ENCODE measurements at regions not wholly inside any gene's neighbourhood (a gene's known extent, or its start where the extent isn't known, plus 50 kb on each side); places are given as distances from the start of the nearest gene placed in this dataset.

DNA sequence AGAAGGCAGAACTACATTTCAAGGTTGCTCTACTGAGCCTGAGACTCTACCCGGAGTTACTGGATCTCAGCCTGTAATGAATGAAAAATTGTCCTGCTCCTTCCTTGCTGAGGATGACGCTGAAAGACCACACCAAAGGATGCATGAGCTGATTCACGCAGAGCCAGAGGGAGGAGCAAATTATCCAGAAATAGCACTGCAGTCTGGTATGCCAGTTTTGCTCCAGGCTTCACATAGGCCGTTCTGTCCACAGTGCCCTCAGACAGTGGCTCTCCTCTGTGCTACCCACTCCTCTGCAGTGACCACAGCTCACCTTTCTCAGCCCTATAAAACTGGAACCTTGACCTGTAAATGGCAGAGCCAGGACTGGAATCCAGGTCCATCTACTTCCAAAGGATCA lies 79.3 kb upstream of the GALNT18 start:
- TF ChIP-seq POLR2AphosphoS5 (IDR thresholded peaks at IDR 0.05) (no peak), POLR2A (IDR thresholded peaks at IDR 0.05) (no peak)
- TF ChIP-seq, protein P1, sequence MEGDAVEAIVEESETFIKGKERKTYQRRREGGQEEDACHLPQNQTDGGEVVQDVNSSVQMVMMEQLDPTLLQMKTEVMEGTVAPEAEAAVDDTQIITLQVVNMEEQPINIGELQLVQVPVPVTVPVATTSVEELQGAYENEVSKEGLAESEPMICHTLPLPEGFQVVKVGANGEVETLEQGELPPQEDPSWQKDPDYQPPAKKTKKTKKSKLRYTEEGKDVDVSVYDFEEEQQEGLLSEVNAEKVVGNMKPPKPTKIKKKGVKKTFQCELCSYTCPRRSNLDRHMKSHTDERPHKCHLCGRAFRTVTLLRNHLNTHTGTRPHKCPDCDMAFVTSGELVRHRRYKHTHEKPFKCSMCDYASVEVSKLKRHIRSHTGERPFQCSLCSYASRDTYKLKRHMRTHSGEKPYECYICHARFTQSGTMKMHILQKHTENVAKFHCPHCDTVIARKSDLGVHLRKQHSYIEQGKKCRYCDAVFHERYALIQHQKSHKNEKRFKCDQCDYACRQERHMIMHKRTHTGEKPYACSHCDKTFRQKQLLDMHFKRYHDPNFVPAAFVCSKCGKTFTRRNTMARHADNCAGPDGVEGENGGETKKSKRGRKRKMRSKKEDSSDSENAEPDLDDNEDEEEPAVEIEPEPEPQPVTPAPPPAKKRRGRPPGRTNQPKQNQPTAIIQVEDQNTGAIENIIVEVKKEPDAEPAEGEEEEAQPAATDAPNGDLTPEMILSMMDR (IDR thresholded peaks at IDR 0.05): no peak
- Histone ChIP-seq H3K9me3 (no peaks in the 10 kb centered on the region), H3K27ac (no peak overlapping the region), H3K4me1 (no peaks in the 10 kb centered on the region), H3K36me3 (no peaks in the 10 kb centered on the region), H3K4me3 (no peak overlapping the region), H3K27me3 (no peaks in the 10 kb centered on the region)
- no peak for DNase-seq (ENCODE audit: low spot score in 2 of 2)
- intact Hi-C loops (cut with DNase I; ENCODE audit: low total_unique reads): no loop called here

DNA sequence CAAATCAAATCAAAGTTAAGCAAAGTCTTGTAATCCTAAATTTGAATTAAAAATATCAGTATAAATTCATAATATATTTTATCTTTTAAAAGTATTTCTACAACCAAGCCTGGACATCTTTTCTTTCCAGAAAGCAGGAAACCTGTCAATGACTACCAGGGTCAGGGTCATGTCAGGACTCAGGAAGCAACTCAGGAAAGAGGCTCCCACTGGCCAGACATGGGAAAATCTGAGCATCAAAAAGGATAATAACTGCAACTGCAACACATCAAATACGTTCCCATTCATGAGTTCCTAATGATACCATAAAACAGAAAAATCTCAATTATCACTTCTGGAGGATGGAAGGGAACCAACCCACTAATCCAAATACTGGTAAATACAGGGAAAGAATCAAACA lies 76.0 kb upstream of the GALNT18 start:
- H3K27me3 ChIP-seq: no peaks in the 10 kb centered on the region
- TF ChIP-seq POLR2AphosphoS5 (IDR thresholded peaks at IDR 0.05) (no peak), POLR2A (IDR thresholded peaks at IDR 0.05) (no peak)
- TF ChIP-seq, protein P1 (IDR thresholded peaks at IDR 0.05): no peak
- intact Hi-C loops (cut with DNase I; ENCODE audit: low total_unique reads): no loop called here
- no peak overlapping the region for H3K27ac ChIP-seq
- no peak for DNase-seq (ENCODE audit: low spot score in 2 of 2)
- no peak overlapping the region for H3K4me3 ChIP-seq
- H3K36me3 ChIP-seq: no peaks in the 10 kb centered on the region
- no peaks in the 10 kb centered on the region for H3K9me3 ChIP-seq
- H3K4me1 ChIP-seq: no peaks in the 10 kb centered on the region

GRCh38 chr11:11691296-11692151 lies 69.7 kb upstream of the GALNT18 start:
- H3K4me3 ChIP-seq: no peak overlapping the region
- no peaks in the 10 kb centered on the region for H3K4me1 ChIP-seq
- H3K9me3 ChIP-seq: no peaks in the 10 kb centered on the region
- DNase-seq (ENCODE audit: low spot score in 2 of 2): no peak
- H3K36me3 ChIP-seq: no peaks in the 10 kb centered on the region
- TF ChIP-seq POLR2A (IDR thresholded peaks at IDR 0.05) (no peak), POLR2AphosphoS5 (IDR thresholded peaks at IDR 0.05) (no peak)
- TF ChIP-seq, protein P1 (IDR thresholded peaks at IDR 0.05): no peak
- H3K27me3 ChIP-seq: no peaks in the 10 kb centered on the region
- H3K27ac ChIP-seq: no peak overlapping the region
- intact Hi-C loops (cut with DNase I; ENCODE audit: low total_unique reads): no loop called here

DNA sequence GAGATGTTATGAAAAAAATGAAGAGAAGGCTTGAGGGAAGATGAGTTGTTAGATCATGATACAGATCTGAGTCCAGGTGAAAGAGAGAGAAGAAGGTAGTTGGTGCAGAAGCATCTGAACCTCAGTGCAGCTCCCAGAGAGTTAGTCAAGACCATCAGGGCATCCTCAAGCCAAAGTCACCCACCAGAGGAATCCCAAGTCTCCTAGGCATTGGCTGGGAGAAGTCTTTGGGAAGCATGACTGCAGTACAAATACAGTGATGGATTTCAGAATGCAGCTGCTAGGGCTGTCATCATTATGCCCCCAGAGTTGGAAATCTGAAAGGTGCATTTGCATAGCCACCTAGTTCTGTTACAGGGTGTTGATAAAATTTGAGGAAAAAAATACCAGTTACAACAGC lies 59.7 kb upstream of the GALNT18 start:
- intact Hi-C loops (cut with DNase I; ENCODE audit: low total_unique reads): no loop called here
- no peak overlapping the region for H3K27ac ChIP-seq
- no peak for DNase-seq (ENCODE audit: low spot score in 2 of 2)
- H3K27me3 ChIP-seq: no peaks in the 10 kb centered on the region
- TF ChIP-seq POLR2AphosphoS5 (IDR thresholded peaks at IDR 0.05) (no peak), POLR2A (IDR thresholded peaks at IDR 0.05) (no peak)
- TF ChIP-seq, protein P1 (IDR thresholded peaks at IDR 0.05): no peak
- H3K4me1 ChIP-seq: no peaks in the 10 kb centered on the region
- H3K4me3 ChIP-seq: no peak overlapping the region
- no peaks in the 10 kb centered on the region for H3K36me3 ChIP-seq
- no peaks in the 10 kb centered on the region for H3K9me3 ChIP-seq

GRCh38 chr11:11677672-11678356 lies 56.0 kb upstream of the GALNT18 start:
- no peaks in the 10 kb centered on the region for H3K9me3 ChIP-seq
- H3K27me3 ChIP-seq: no peaks in the 10 kb centered on the region
- DNase-seq (ENCODE audit: low spot score in 2 of 2): no peak
- H3K27ac ChIP-seq: no peak overlapping the region
- H3K36me3 ChIP-seq: no peaks in the 10 kb centered on the region
- intact Hi-C loops (cut with DNase I; ENCODE audit: low total_unique reads): no loop called here
- H3K4me3 ChIP-seq: no peak overlapping the region
- TF ChIP-seq POLR2A (IDR thresholded peaks at IDR 0.05) (no peak), POLR2AphosphoS5 (IDR thresholded peaks at IDR 0.05) (no peak)
- TF ChIP-seq, protein P1 (IDR thresholded peaks at IDR 0.05): no peak
- H3K4me1 ChIP-seq: no peaks in the 10 kb centered on the region

All from breast epithelium (tissue), 4 donors.